Amniotic stem cell (primary cell): ENCODE measurements at regions not wholly inside any gene's neighbourhood (a gene's known extent, or its start where the extent isn't known, plus 50 kb on each side); places are given as distances from the start of the nearest gene placed in this dataset.
A peak's percentile ranks its signal among the peaks of the same experiment; 100 is the strongest.
"Not testable (repeated sequence)": the region's sequence is repeated elsewhere in the genome, so short reads cannot be mapped to it uniquely, and the experiment has no call there.

Experiments used
- DNase-seq: peaks from one replicate; lab custom pipeline; 2025; lab: John Stamatoyannopoulos, UW

- DNase-seq = no peak
Measured at GRCh38 chr6:34646714-34647113, 49.9 kb downstream of the ILRUN start.

- no peak for DNase-seq
Measured at GRCh38 chr6:34645627-34646026, 50.9 kb downstream of the ILRUN start.

GRCh38 chr6:34644716-34645115 is 51.9 kb downstream of the ILRUN start:
- no peak for DNase-seq

GRCh38 chr6:34642427-34642826 is 54.1 kb downstream of the ILRUN start:
- no peak for DNase-seq

- not testable (repeated sequence) for DNase-seq
Measured at GRCh38 chr6:34640074-34640849, 56.3 kb downstream of the ILRUN start.

- no peak for DNase-seq
Measured at GRCh38 chr6:34638834-34639736, 57.5 kb downstream of the ILRUN start.

GRCh38 chr6:34633785-34634184 is 62.8 kb downstream of the ILRUN start:
- no peak for DNase-seq

- DNase-seq = no peak
Measured at GRCh38 chr6:34633256-34633655, 63.3 kb downstream of the ILRUN start.

GRCh38 chr6:34630040-34630439 is 66.5 kb downstream of the ILRUN start:
- DNase-seq = peak; percentile 65

- DNase-seq = no peak
Measured at GRCh38 chr6:34627296-34627695, 69.3 kb downstream of the ILRUN start.

GRCh38 chr6:34618430-34619182 is 62.5 kb upstream of the SPDEF start:
- no peak for DNase-seq

GRCh38 chr6:34617231-34617630 is 61.1 kb upstream of the SPDEF start:
- no peak for DNase-seq

- DNase-seq = no peak
Measured at GRCh38 chr6:34616227-34616585, 60.1 kb upstream of the SPDEF start.

- no peak for DNase-seq
Measured at GRCh38 chr6:34615574-34616226, 59.6 kb upstream of the SPDEF start.

GRCh38 chr6:34610819-34611477 is 54.8 kb upstream of the SPDEF start:
- peak; percentile 34 for DNase-seq

- DNase-seq = no peak
Measured at GRCh38 chr6:34608321-34609091, 52.4 kb upstream of the SPDEF start.

GRCh38 chr6:34606477-34607265 is 50.5 kb upstream of the SPDEF start:
- DNase-seq = no peak
